Fibroblast of peridontal ligament (primary cell): ENCODE measurements at regions not wholly inside any gene's neighbourhood (a gene's known extent, or its start where the extent isn't known, plus 50 kb on each side); places are given as distances from the start of the nearest gene placed in this dataset.
"Not testable (repeated sequence)": the region's sequence is repeated elsewhere in the genome, so short reads cannot be mapped to it uniquely, and the experiment has no call there.

Experiments used
- DNase-seq: peaks from one replicate; pipeline ENCODE4 v3.0.0-alpha.2; 2010; ENCODE audit errors: extremely low read depth

- DNase-seq = not testable (repeated sequence)
These were observed 120.7 kb upstream of the NIPA1 start for GRCh38 chr15:22665711-22666110.

GRCh38 chr15:22684786-22685185 is 101.7 kb upstream of the NIPA1 start:
- DNase-seq = not testable (repeated sequence)

DNA sequence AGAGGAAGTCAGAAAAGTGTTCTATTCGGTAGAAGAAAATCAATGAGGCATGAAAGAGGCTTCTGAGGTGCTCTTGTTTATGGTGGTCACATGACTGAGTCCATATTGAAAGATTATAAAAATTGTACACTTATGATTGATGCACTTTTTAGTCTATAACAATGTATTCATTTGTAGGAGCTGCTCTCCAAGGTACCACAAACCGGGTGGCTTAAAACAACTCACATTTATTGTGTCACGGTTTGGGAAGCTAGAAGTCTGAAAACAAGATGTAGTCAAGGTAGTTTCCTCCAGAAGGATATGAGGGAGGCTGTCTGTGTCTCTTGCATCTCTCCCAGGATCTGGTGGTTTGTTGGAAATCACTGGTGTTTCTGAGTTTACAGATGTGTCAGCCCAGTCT is 86.6 kb upstream of the NIPA1 start:
- DNase-seq = not testable (repeated sequence)

DNA sequence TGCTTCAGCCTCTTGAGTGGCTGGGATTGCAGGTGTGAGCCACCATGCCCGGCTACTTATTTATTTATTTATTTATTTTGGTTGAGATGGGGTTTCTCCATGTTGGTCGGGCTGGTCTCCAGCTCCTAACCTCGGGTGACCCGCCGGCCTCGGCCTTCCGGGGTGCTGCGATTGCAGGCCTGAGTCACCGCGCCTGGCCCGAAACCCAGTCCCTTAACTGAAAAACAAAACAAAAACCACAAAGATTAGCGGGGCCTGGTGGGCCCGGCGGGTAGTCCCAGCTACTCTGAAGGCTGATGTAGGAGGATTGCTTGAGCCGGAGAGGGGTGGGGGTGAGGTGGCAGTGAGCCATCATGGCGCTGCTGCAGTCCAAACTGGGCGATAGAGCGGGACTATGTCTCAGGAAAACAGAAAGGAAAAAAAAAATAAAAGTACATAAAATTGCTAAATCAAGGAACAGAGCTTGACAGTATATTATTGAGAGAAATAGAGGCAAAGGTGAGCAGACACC is 75.6 kb upstream of the NIPA1 start:
- not testable (repeated sequence) for DNase-seq

DNA sequence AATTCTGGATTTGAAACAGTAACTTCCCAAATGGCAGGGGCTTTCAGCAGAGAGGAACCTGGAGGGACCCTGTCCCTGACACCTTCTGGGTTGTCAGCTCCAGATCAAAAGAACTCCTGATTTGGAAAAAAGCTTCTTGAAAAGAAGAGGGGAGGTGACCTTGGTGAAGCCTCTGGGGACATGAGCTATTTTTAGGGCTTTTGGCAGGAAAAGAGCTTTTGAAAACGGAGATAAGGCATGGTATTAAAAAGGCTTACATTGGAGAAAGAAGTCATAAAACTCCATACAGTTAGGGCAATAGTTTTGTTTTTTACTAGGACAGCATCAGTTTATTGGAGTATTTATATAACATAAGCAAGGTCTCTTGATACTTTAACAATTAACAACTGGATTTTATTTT is 72.5 kb upstream of the NIPA1 start:
- DNase-seq = not testable (repeated sequence)

DNA sequence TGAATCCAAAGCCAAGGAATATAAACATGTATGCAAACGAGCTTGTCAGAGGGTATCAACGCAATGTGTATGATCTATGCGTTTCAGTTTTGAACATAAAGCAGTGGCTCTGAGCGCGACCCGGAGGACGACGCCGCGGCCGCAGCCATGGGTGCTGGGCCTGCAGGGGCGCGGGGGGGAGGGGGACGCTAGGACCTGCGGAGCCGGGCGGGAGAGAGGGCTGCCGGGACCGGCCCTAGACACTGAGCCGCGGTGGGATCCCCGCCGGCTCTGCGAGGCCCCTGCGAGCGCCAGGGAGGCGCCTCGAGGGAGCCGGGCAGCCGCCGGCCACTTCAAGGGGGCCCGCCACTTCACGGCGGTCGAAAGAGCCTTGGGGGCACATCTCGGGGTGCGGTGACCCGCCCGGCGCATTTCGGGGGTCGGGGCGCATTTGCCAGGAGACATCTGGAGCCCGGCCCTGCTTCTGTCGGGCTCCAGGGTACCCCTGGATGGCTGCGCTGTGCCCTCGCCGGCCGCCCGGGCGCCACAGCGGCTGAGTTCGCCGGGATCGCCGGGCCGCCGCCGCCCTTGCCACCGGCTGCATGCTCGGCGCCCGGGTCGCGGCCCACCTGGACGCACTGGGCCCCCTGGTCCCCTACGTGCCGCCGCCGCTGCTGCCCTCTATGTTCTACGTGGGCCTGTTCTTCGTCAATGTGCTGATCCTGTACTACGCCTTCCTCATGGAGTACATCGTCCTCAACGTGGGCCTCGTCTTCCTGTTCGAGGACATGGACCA is 71.9 kb upstream of the NIPA1 start:
- not testable (repeated sequence) for DNase-seq

DNA sequence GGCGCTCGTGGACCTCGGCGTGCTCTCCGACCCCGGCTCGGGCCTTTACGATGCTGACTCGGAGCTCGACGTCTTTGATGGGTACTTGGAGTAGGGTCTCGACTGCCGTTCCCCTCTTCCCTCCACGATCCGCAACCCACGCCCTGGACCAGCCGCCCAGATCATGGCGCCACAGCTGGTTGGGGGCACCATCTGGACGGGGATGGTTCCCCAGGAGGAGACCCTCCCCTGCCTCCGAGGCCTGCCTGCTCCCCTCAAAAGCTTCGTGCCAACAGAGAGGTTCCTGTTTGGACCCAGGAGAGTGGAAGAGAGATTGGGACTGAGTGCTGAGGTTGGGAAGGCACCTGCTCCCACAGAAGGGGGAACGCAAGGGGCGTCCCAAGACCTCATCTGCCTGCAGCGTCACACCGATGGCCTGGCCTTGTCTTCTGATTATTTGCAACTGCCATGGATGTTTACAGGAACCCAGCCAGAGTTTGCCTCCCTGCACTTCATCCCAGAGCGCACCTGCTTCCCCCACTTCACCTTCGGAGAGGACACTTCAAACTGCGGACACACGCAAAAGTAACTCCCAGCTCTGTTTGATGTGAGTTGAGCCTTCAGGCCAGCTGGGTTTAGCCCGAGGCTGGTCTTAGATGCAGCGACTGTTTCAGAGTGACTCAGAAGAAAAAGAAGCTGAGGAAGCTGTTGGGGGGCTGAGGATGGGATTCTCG is 71.2 kb upstream of the NIPA1 start:
- not testable (repeated sequence) for DNase-seq

DNA sequence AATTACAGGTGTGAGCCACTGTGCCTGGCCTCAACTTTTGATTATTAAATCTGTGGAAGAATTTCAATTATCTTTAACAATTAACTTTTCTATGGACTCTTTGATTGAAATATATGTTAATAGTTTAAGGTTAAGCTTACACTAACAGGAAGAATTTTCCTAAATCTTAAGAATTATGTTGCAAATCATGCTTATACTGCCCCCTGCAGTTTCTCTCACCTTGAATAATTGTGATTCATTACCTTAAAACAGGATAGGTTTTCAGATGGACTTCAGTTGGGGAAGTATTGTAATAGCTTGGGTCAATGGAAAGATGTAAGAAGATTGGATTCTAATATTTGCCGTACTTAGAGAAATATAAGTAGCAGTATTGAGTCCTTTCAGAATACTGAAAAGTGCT is 66.5 kb upstream of the NIPA1 start:
- DNase-seq = peak; percentile 13

GRCh38 chr15:22726104-22726503 is 60.3 kb upstream of the NIPA1 start:
- DNase-seq = not testable (repeated sequence)

DNA sequence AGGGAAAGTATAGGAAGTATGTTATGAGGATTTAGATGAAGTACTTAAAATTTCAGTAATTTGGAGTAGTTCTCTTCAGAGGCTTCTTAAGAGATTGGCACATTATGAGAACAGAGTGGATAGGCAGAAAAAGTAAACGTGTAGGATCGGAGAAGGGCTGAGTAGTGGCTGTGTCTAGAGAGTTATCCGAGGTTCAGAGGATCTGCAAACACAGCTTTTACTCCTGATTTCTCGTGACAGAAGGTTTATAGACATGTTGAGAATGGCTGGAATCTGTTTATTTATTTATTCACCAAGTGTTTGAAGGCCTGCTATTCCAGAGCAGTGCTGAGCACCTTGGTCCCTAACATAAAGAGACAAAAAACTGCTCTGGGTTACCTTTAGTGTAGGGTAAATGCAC is 51.4 kb upstream of the NIPA1 start:
- DNase-seq = not testable (repeated sequence)

- peak; percentile 29 for DNase-seq
These were observed 50.7 kb upstream of the NIPA1 start for GRCh38 chr15:22735781-22736180.

DNA sequence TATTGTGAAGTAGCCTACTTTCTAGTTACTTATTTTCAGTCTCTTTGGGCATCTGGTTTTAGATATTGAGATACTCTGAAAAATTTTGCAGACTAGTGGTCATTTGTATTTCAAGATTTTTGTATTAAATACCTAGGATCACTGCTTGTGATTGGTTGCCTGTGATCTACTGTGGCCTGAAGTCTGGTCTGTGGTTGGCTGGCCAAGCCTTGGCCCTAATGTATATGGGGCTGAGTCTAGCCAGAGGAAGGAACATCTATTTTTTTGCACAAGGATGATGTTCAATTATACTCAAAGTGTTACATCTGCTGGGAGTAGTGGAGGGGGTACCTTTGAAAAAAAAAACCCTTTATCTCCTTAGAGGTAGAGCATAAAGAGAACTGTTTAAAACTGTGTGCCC is 50.2 kb upstream of the NIPA1 start:
- DNase-seq = not testable (repeated sequence)
